Activated CD8-positive, alpha-beta memory T cell treated with anti-CD3 and anti-CD28 coated beads, Interleukin-2, amount 10 ng/mL, durations not matched to agents 7 days and 5 days (primary cell): ENCODE measurements at regions not wholly inside any gene's neighbourhood (a gene's known extent, or its start where the extent isn't known, plus 50 kb on each side); places are given as distances from the start of the nearest gene placed in this dataset.
"Not testable (repeated sequence)": the region's sequence is repeated elsewhere in the genome, so short reads cannot be mapped to it uniquely, and the experiment has no call there.

Experiments used
- ATAC-seq: fragments of 150-1000 bp; cut with Tn5 transposase; one replicate; pipeline ENCODE4 v1.10.0; 2021; ENCODE audit warnings: moderate library complexity
- CTCF ChIA-PET: fragments of 350-600 bp; sonication (Branson Sonifier 250); formaldehyde crosslinking; loops from one replicate; lab custom pipeline; 2021; ENCODE audit warnings: antibody characterized with exemption; lab: Charles Lee
- DNase-seq: peaks from one replicate; pipeline ENCODE4 v3.0.0-alpha.2; 2020
- H3K27ac Mint-ChIP-seq: one replicate; pipeline ENCODE4 v1.8.0; 2021; ENCODE audit warnings: mild to moderate bottlenecking, mixed read lengths
- H3K27me3 Mint-ChIP-seq: one replicate; pipeline ENCODE4 v1.8.0; 2021; ENCODE audit warnings: mixed read lengths
- H3K36me3 Mint-ChIP-seq: one replicate; pipeline ENCODE4 v1.8.0; 2021; ENCODE audit warnings: mild to moderate bottlenecking, mixed read lengths
- H3K4me1 Mint-ChIP-seq: one replicate; pipeline ENCODE4 v1.8.0; 2021; ENCODE audit warnings: mixed read lengths
- H3K4me3 Mint-ChIP-seq: one replicate; pipeline ENCODE4 v1.8.0; 2021; ENCODE audit warnings: mild to moderate bottlenecking, moderate library complexity, mixed read lengths
- H3K9me3 Mint-ChIP-seq: one replicate; pipeline ENCODE4 v1.8.0; 2022; ENCODE audit warnings: low read depth, mixed read lengths

DNA sequence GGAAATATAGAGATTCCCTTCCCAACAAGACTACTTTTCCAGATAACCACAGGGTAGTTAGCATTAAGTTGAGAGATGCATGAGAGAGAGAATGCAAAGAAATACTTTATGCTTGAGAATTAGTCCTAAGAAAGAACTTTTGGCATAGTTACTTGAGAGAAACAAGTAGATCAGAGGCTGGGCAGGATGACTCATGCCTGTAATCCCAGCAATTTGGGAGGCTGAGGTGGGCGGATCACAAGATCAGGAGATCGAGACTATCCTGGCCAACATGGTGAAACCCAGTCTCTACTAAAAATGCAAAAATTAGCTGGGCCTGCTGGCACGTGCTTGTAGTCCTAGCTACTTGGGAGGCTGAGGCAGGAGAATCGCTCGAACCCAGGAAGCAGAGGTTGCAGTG is 276.5 kb downstream of the SEMA3D start:
- ATAC-seq, DNase-seq, H3K27ac Mint-ChIP-seq, CTCF ChIA-PET, H3K4me3 Mint-ChIP-seq, H3K9me3 Mint-ChIP-seq, H3K27me3 Mint-ChIP-seq, H3K36me3 Mint-ChIP-seq, H3K4me1 Mint-ChIP-seq: not testable (repeated sequence)

DNA sequence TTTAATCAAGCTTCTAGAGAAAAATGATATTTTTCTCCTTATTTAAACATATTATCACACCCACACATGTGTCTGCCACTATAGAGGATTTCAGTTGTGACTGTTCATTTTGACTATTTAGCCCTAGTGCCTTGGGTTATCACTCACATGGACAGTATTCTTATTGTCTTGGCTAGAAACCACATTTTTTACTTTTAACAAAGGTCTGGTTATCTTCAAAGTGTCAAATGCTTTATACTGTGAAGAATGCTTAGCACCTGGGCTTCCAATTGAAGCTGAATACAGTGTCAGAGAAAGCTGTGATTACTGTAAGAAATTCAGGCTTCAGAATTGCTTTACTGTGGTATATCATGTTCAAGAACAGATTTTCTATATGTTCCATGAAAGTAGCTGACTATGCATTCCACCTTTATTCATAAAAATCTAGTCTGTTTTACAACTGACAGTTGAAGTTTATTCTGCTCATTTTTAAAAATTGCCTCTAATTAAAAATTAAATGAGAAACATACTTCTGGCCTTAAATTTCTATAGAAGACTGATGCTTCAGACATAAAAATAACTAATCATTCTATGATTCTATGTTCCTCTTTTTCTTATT is 278.6 kb downstream of the SEMA3D start:
- H3K9me3 Mint-ChIP-seq = peaks cover 3% of the 10 kb centered on the region
- no peaks in the 10 kb centered on the region for H3K4me1 Mint-ChIP-seq
- no peak overlapping the region for H3K4me3 Mint-ChIP-seq
- H3K27ac Mint-ChIP-seq = no peak overlapping the region
- CTCF ChIA-PET = no interaction called here
- DNase-seq = no peak
- no peaks in the 10 kb centered on the region for H3K36me3 Mint-ChIP-seq
- no peaks in the 10 kb centered on the region for H3K27me3 Mint-ChIP-seq
- no peak for ATAC-seq

DNA sequence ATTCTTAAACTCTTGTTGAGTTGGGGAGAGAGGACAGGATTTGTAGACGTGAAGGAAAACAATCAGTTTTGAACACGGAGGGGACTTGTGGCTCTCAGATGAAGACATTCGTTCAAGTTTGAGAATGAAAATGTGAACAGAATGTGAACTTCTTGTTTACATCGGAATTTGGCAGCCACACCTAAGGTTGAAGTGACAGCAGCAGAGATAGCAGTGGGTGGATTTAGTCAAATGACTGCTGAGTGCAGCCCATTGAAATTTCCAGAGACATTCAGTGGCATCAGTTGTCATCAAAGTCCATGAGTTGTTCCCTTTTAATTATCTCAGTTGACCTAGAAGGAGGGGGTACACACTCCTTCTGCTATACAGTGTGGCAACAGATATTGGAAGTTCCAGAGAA is 280.0 kb downstream of the SEMA3D start:
- Mint-ChIP-seq H3K36me3 (no peaks in the 10 kb centered on the region), H3K27ac (no peak overlapping the region), H3K4me1 (no peaks in the 10 kb centered on the region), H3K9me3 (peaks cover 6% of the 10 kb centered on the region), H3K27me3 (no peaks in the 10 kb centered on the region), H3K4me3 (no peak overlapping the region)
- CTCF ChIA-PET = no interaction called here
- no peak for DNase-seq
- ATAC-seq = no peak

DNA sequence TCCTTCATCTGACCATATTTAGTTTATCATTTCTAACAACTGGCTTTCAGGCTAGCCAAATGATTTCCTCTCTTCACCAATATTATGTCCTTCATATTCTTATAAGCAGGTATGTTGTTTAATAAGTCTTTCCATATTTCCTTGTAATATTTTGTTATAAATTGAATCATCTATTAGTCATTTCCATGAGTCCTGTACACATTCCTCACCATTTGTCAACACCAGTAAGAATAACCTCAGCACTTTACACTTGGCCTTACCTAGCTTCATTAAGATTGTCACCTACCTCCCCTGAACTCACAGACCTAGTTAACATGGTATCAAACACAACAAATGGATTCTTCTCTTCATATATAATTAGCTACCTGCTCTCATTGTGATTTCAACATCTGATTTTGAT is 282.3 kb downstream of the SEMA3D start:
- ATAC-seq (no peak), DNase-seq (no peak)
- Mint-ChIP-seq H3K4me1 (no peaks in the 10 kb centered on the region), H3K9me3 (peaks cover 3% of the 10 kb centered on the region), H3K27me3 (no peaks in the 10 kb centered on the region), H3K4me3 (no peak overlapping the region), H3K36me3 (no peaks in the 10 kb centered on the region), H3K27ac (no peak overlapping the region)
- CTCF ChIA-PET = no interaction called here

DNA sequence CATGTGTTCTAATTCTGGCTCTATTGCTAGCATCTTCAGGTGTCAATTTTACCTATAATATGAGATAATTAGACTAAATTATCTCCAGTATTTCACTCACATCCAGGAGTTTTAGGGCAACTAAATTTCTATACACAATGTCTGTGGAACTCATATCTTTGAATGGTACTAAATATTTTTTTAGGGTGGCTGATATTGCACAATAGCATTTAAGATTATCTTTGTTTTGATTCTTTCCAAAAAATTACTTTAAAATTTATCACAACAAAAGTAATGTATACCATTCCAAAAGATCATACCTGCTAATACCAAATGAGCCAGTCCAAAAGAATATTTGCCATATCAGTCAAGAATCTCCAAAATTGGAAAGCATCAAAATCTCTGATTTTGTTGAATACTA is 285.5 kb downstream of the SEMA3D start:
- Mint-ChIP-seq H3K27ac (no peak overlapping the region), H3K27me3 (no peaks in the 10 kb centered on the region), H3K4me1 (no peaks in the 10 kb centered on the region), H3K9me3 (peaks cover 9% of the 10 kb centered on the region), H3K4me3 (no peak overlapping the region), H3K36me3 (no peaks in the 10 kb centered on the region)
- CTCF ChIA-PET = no interaction called here
- no peak for ATAC-seq
- DNase-seq = no peak

DNA sequence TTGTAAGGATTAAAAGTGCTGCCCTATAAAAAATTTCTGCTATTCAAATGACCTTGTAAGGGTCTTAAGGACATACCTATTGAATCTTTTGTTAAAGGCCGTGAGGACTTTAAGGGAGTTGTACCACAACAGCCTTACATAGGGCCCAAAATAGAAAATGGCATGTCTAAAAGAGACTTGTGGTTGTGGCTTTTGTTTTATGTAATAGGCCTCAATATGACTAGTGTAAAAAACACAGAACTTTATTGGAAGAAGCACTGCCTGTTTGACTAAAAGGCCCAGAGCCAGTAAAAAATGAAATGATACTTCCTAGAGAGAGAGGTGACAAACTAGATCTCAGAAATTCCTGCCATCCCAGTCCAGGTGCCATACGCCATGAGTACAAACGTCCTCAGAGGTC is 286.6 kb downstream of the SEMA3D start:
- ATAC-seq = no peak
- CTCF ChIA-PET = no interaction called here

DNA sequence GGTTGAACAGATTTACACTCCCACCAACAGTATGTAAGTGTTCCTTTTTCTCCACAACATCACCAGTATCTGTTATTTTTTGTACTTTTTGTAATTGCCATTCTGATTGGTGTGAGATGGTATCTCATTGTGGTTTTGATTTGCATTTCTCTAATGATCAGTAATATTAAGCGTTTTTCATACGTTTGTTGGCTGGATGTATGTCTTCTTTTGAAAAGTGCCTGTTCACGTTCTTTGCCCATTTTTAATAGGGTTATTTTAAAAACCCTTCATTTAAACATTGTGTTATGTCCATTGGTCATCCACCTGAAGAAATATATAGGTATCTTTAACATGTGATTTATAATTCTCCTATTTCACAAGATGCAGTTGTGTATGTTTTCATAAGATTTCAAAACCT is 291.3 kb downstream of the SEMA3D start:
- Mint-ChIP-seq H3K4me3 (no peak overlapping the region), H3K27me3 (no peaks in the 10 kb centered on the region), H3K9me3 (peaks cover 5% of the 10 kb centered on the region), H3K4me1 (no peaks in the 10 kb centered on the region), H3K36me3 (no peaks in the 10 kb centered on the region), H3K27ac (no peak overlapping the region)
- ATAC-seq (no peak), DNase-seq (no peak)
- CTCF ChIA-PET = no interaction called here

More for the DNA sequence above, 286.6 kb downstream of the SEMA3D start:
- peaks cover 9% of the 10 kb centered on the region for H3K9me3 Mint-ChIP-seq
- no peak for DNase-seq
- no peaks in the 10 kb centered on the region for H3K27me3 Mint-ChIP-seq
- H3K4me1 Mint-ChIP-seq = no peaks in the 10 kb centered on the region
- H3K4me3 Mint-ChIP-seq = no peak overlapping the region
- no peaks in the 10 kb centered on the region for H3K36me3 Mint-ChIP-seq
- no peak overlapping the region for H3K27ac Mint-ChIP-seq

DNA sequence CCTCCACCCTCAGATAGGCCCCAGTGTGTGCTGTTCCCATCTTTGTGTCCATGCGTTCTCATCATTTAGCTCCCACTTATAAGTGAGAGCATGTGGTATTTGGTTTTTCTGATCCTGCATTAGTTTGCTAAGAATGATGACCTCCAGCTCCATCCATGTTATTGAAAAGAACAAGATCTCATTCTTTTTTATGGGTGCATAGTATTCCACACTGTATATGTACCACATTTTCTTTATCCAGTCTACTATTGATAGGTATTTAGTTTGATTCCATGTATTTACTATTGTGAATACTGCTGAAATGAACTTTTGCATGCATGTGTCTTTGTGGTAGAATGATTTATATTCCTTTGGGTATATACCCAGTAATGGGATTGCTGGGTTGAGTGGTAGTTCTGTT is 303.3 kb downstream of the SEMA3D start:
- H3K27ac Mint-ChIP-seq, ATAC-seq, H3K36me3 Mint-ChIP-seq, CTCF ChIA-PET, H3K4me1 Mint-ChIP-seq, H3K27me3 Mint-ChIP-seq, DNase-seq, H3K4me3 Mint-ChIP-seq: not testable (repeated sequence)
- H3K9me3 Mint-ChIP-seq = peaks cover 10% of the 10 kb centered on the region

DNA sequence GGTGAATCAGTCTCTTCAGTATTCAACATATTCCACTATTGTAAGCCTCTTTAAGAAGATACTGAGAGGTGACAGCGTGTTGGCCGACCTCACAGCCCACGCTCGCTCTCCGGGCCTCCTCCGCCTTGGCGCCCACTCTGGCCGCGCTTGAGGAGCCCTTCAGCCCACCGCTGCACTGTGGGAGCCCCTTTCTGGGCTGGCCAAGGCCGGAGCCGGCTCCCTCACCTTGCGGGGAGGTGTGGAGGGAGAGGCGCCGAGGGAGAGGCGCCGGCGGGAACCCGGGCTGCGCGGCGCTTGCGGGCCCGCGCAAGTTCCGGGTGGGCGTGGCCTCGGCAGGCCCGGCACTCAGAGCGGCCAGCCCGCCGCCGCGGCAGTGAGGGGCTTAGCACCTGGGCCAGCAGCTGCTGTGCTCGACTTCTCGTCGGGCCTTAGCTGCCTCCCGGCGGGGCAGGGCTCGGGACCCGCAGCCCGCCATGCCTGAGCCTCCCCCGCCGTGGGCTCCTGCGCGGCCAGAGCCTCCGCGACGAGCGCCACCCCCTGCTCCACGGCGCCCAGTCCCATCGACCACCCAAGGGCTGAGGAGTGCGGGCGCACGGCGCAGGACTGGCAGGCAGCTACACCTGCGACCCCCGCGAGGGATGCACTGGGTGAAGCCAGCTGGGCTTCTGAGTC is 306.4 kb downstream of the SEMA3D start:
- CTCF ChIA-PET, H3K27ac Mint-ChIP-seq: not testable (repeated sequence)

DNA sequence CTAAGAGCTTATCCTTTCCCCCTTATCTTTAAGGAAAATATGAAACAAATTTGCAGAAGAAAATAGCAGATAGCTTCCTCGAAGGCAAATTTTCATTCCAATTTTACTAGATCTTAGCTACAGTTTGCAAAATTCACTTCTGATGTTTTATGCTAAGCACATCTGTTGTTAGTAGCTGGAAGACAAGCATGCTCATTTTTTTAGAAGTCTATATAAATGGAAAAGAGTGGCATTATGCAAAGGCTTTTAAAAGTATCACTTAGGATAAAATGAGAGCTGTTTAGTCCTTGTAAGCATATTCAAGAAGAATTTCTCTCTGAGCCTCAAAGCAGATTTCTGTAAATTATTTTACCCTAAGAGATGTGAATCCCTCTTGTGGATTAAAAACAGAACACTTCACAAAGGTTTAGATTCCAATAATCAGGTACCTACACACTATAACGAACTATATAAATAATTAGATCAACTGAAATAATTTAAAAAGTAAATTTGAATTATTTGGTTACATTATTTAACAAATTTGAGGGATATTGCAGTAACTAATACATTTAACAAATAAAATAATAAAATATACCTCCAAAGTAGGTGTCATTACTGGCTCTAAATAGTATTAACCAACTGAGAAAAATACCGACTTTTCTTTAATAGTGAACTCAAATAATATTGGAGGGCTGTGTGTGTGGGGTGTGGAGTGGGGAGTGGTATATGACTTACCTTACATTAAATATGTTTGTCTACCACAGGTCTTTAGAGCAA is 307.1 kb downstream of the SEMA3D start:
- CTCF ChIA-PET = no interaction called here
- no peak overlapping the region for H3K4me3 Mint-ChIP-seq
- no peaks in the 10 kb centered on the region for H3K4me1 Mint-ChIP-seq
- DNase-seq (no peak), ATAC-seq (no peak)
- no peaks in the 10 kb centered on the region for H3K27me3 Mint-ChIP-seq
- H3K36me3 Mint-ChIP-seq = no peaks in the 10 kb centered on the region
- H3K9me3 Mint-ChIP-seq = peaks cover 10% of the 10 kb centered on the region
- no peak overlapping the region for H3K27ac Mint-ChIP-seq

More for the DNA sequence above, 306.4 kb downstream of the SEMA3D start:
- not testable (repeated sequence) for ATAC-seq, H3K4me1 Mint-ChIP-seq, H3K4me3 Mint-ChIP-seq, H3K27me3 Mint-ChIP-seq, H3K36me3 Mint-ChIP-seq, DNase-seq
- peaks cover 10% of the 10 kb centered on the region for H3K9me3 Mint-ChIP-seq

DNA sequence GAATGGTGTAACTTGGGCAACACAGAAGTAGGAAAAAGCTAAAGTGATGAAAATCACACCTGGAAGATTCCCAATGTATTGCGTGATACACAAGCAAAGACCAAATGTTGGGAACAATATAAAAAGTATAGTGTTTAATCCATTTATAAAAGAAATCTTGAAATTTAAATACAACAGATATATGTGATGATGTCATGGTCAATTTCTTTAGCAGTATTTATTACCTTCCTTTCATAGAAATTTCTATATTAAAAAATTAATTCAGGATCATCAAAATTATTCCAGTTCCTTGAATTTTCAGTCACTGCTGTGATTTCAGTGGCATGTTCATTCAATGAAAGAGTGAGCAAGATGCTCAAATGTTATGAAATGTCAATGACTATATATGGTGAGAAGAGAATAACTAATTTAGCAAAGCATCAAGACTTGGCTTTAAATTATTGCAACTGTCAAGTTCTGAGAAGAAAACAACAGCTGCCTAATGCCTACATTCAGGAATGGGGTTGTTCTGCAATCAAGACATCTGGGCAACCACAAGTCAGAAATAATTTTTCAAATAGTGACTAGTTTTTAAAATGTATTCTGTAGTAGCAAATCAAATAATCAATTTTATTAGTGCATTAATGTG is 308.8 kb downstream of the SEMA3D start:
- CTCF ChIA-PET = no interaction called here
- H3K4me3 Mint-ChIP-seq = no peak overlapping the region
- H3K9me3 Mint-ChIP-seq = peaks cover 3% of the 10 kb centered on the region
- no peaks in the 10 kb centered on the region for H3K27me3 Mint-ChIP-seq
- H3K36me3 Mint-ChIP-seq = no peaks in the 10 kb centered on the region
- H3K27ac Mint-ChIP-seq = no peak overlapping the region
- H3K4me1 Mint-ChIP-seq = no peaks in the 10 kb centered on the region
- no peak for DNase-seq
- no peak for ATAC-seq

DNA sequence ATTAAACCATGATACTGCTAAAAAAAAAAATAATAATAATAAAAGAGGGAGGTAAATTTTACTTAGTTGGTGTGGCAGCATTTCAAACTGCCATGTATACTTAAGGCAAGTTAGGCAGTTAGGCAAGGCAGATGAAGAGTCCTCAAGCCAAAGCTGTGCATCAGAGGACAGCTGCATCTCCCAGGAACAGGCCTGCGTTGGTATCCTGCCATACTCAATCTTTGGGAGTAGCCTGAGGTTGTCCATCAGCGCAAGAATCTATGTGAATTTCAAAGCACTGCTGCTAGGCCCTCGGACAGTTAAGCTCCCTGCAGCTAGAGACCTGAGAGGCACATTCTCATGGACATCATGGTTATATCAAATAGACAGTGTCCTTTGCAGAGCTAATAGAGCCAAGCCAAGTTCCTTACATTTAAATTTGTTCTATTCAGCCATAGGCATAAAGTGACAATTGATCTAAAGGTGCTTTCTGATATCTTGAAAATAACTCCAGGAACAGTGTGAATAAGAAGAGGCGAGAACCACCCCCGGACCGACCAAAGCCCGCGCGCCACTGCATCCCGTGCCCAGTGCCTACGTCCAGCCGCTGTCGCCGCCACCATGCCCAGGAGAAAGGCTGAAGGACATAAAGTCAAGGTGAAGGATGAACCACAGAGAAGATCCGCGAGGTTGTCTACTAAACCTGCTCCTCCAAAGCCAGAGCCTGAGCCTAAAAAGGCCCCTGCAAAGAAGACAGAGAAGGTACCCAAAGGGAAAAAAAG is 310.6 kb downstream of the SEMA3D start:
- no peak for DNase-seq
- no peak for ATAC-seq
- H3K36me3 Mint-ChIP-seq = no peaks in the 10 kb centered on the region
- H3K9me3 Mint-ChIP-seq = no peaks in the 10 kb centered on the region
- no peak overlapping the region for H3K4me3 Mint-ChIP-seq
- H3K27me3 Mint-ChIP-seq = no peaks in the 10 kb centered on the region
- H3K27ac Mint-ChIP-seq = no peak overlapping the region
- CTCF ChIA-PET = no interaction called here
- no peaks in the 10 kb centered on the region for H3K4me1 Mint-ChIP-seq

DNA sequence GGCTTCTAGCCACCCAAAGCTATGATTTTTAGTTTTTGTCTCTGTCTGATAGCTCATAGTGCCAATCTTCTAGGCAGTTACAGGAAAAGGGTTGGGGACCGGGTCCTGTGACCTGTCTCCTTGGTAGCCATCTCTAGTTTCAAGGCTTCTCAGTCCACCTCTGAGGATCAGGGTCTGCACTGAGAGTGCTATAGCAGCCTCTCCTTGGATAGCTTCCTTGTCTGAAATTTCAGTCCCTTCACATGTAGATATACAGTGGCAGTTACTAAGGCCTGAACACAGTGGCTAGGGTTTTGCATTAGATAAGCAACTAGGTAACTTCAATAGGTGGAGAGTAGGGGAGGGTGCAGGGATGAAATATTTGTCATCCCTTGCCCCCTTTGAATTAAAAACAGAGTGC is 321.3 kb downstream of the SEMA3D start:
- CTCF ChIA-PET = no interaction called here
- H3K9me3 Mint-ChIP-seq = peaks cover 7% of the 10 kb centered on the region
- no peak overlapping the region for H3K27ac Mint-ChIP-seq
- no peak for DNase-seq
- no peaks in the 10 kb centered on the region for H3K4me1 Mint-ChIP-seq
- no peaks in the 10 kb centered on the region for H3K27me3 Mint-ChIP-seq
- no peak for ATAC-seq
- no peak overlapping the region for H3K4me3 Mint-ChIP-seq
- no peaks in the 10 kb centered on the region for H3K36me3 Mint-ChIP-seq
